Retinal pigment epithelial cell (primary cell): ENCODE measurements at regions not wholly inside any gene's neighbourhood (a gene's known extent, or its start where the extent isn't known, plus 50 kb on each side); places are given as distances from the start of the nearest gene placed in this dataset.

Source experiments
- DNase-seq: peaks from one replicate; pipeline ENCODE4 v3.0.0-alpha.2; 2010; ENCODE audit warnings: low read depth
- H3K4me3 ChIP-seq: 2 replicates; pipeline ENCODE4 v1.5.1; 2011; ENCODE audit warnings: mild to moderate bottlenecking, low read length, control low read depth, moderate library complexity
- CTCF ChIP-seq: conservative IDR thresholded peaks from 2 replicates; pipeline ENCODE4 v1.5.1; 2011; ENCODE audit warnings: low read depth, low read length, control low read depth, inconsistent platforms

DNA sequence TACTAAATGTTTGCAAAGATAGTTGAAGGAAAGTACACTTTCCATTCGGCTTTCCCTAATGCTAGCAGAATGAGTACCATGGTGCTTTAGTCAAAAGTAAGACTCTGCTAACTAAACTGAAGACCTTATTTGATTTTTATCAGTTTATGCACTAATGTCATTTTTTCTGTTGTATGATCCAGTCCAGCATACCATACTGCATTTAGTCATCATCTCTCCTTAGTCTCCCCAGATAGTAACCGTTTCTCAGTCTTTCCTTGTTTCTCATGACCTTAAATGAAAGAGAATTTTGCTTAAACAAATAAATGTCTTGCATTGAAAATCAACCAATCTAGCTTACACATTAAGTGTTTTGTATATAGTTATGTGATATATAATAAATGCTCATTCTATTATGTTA, 529.5 kb upstream of the SEMA3D start:
- TF ChIP-seq CTCF, result no peak
- H3K4me3 ChIP-seq, result no peak overlapping the region
- no peak for DNase-seq

DNA sequence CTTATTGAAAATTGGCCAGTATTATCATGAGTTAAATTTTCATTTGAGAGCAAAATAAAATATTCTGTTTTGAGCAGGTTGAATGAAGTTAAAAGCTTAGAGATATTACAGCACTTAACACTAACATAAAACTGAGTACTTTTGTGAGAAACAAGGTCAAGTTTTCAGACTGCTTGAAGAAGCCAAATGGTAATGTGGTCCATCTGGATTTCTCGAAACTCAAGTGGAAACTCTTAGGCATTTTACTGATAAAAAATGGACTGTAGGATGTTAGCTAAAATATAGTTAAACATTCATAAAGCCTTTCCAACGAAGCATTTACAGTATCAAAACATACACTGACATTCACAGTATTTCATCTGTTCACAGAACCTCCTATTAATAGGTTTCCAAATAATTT, 528.1 kb upstream of the SEMA3D start:
- TF ChIP-seq CTCF, result no peak
- no peak for DNase-seq
- no peak overlapping the region for H3K4me3 ChIP-seq

GRCh38 chr7:85714043-85714578, 527.3 kb upstream of the SEMA3D start:
- DNase-seq, result no peak
- no peak for TF ChIP-seq CTCF

GRCh38 chr7:85713171-85713570, 526.3 kb upstream of the SEMA3D start:
- no peak for DNase-seq
- H3K4me3 ChIP-seq, result no peak overlapping the region
- TF ChIP-seq CTCF, result no peak

More at GRCh38 chr7:85714043-85714578, 527.3 kb upstream of the SEMA3D start:
- H3K4me3 ChIP-seq, result no peak overlapping the region

DNA sequence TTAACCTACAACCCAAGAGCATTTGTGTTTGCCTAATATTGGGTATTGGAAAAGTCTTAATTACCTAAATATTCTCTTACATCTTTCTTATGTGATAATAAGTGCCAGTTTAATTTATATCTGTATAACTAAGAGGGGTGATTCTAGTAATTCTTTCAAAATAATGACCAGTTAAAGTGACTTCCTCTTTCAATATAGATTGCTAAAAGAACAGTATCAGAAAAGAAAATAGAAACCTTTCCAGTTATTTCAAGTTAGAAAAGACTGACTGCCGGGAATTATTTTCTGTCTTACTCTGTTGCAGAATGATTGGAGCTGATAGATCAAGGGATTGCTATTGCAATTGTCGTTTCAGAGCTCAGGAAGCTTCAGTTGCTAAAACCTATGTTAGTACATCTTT, 525.0 kb upstream of the SEMA3D start:
- TF ChIP-seq CTCF, result no peak
- no peak overlapping the region for H3K4me3 ChIP-seq

DNA sequence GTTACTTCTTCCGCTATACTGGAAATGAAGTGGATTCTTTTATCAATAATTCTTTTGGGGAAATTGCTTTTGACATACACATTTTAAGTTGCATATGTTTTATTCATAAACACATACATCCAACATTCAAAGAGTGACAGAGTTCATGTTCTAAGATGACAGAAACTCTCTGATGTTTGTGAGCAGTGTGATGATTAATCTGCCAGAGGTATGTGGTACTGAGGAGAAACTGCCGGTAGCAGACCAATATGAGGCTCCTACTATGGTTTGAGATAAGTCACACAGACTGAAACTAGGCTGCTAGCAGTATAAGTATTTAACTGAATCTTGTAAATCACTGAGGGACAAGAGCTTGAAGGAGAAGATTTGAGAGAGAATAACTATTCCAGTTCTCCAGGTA, 524.1 kb upstream of the SEMA3D start:
- TF ChIP-seq CTCF, result no peak
- H3K4me3 ChIP-seq, result no peak overlapping the region
- DNase-seq, result no peak

More for the DNA sequence above, 525.0 kb upstream of the SEMA3D start:
- DNase-seq, result no peak

- TF ChIP-seq CTCF, result no peak
- H3K4me3 ChIP-seq, result no peak overlapping the region
- DNase-seq, result no peak
Observed at GRCh38 chr7:85708221-85708620, 521.4 kb upstream of the SEMA3D start.
